K562 (cell line): ENCODE measurements at regions not wholly inside any gene's neighbourhood (a gene's known extent, or its start where the extent isn't known, plus 50 kb on each side); places are given as distances from the start of the nearest gene placed in this dataset.

Experiments
- BCLAF1 ChIP-seq, 2 experiments: fragments of 450-650 bp in 1 of 2; IDR thresholded peaks; 2 replicates each; pipeline ENCODE4 v1.6.1; 2011 to 2017; ENCODE audit warnings: low read depth in 2 of 2, antibody characterized with exemption in 1 of 2, borderline replicate concordance in 1 of 2, low read length in 1 of 2, mild to moderate bottlenecking in 1 of 2, mixed read lengths in 1 of 2; ENCODE audit not compliant: control insufficient read depth in 1 of 2
- NELFE ChIP-seq: IDR thresholded peaks from 2 replicates; pipeline ENCODE4 v1.6.1; 2011; ENCODE audit warnings: mild to moderate bottlenecking; ENCODE audit not compliant: insufficient read depth, insufficient read length
- ZFP36 ChIP-seq: fragments of 150-350 bp; IDR thresholded peaks from 2 replicates; pipeline ENCODE4 v1.6.1; 2018; ENCODE audit warnings: low read length, low read depth; ENCODE audit not compliant: partially characterized antibody
- ZNF280B ChIP-seq: fragments of 250-450 bp; sonication (Bioruptor Pico); IDR thresholded peaks from 2 replicates; pipeline ENCODE4 v1.5.1; 2021; ENCODE audit warnings: mild to moderate bottlenecking

GRCh38 chr10:43897765-43898419, 249.2 kb upstream of the ZNF32 start (continued):
- no peak for TF ChIP-seq ZNF280B (CRISPR knock-in tag)
- no peak for TF ChIP-seq ZFP36
- TF ChIP-seq NELFE = no peak
- no peak for TF ChIP-seq BCLAF1 (IDR thresholded peaks at IDR 0.05; ENCODE audit: borderline replicate concordance in 1 of 2, control insufficient read depth in 1 of 2, low read depth in 2 of 2, low read length in 1 of 2)
